HG03066 (cell line): ENCODE measurements at regions not wholly inside any gene's neighbourhood (a gene's known extent, or its start where the extent isn't known, plus 50 kb on each side); places are given as distances from the start of the nearest gene placed in this dataset.

ENCODE experiments used
- ATAC-seq: cut with Tn5 transposase; IDR thresholded peaks from one replicate; pipeline ENCODE4 v1.9.1; 2021; ENCODE audit warnings: low read depth; ENCODE audit not compliant: unreplicated experiment

DNA sequence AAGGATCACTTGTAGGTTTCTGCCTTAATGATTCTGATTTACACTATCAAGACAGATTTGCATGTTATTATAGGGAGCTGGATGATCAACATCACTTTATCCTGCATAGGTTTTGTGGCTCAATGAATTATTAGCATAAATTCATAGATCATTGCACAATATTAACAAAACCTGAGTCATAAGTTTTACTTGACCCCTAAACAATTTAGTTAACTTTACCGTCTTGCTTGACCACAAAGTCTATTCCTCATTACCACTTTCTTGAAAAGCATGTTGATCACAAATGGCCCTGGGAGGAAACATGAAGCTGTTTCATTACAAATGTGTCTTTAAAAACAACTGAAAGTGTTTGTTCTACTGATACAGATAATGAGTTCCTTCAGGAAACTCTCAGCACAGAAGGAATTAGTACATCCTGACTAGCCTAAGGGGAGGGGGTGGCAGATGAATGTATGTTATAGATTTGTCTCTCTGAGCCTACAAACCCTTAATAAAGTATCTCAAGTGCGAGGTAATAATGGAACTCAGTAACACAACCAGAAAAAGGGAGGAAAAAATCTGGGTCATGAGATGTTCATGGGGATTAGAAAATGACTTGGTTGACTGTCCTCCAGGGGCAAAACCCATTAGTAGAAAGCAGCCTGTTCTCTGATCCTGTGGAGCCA, 303.4 kb downstream of the PIK3C3 start:
- no peak for ATAC-seq

DNA sequence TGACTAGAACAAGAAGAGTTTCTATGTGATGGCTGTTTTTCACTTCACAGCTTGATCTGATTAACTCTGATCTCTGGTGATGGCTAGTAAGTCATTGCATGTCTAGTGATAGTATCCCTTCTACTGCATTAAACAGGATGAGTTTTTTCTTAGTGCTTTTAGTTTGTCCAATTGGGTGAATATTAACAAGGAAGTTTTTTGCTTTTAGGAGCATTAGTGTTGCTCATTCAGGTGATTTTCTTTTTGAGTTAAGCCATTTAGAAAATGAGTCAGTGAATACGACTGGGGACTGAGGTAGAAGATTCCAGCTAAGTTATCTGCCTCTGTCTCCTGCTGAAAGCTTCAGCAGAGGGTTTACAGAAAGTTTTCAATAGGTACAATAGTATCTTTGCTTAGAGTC, 306.7 kb downstream of the PIK3C3 start:
- no peak for ATAC-seq

DNA sequence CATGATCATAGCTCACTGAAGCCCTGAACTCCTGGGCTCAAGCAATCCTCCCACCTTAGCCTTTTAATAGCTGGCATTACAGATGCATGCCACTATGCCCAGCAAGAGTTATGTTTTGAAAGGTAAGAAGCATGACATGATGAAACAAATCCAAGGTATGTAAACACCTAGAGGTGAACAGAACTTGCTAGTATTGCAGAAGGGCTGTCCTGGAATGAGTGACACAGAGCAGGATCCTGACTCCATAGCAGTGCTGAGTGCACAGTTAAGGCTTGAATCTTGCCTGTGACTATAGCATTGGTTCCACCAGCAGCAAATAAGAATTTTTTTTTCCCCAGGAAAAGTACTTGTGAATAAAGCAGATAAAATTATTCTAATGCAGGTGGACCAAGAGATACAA, 309.5 kb downstream of the PIK3C3 start:
- ATAC-seq, result no peak

DNA sequence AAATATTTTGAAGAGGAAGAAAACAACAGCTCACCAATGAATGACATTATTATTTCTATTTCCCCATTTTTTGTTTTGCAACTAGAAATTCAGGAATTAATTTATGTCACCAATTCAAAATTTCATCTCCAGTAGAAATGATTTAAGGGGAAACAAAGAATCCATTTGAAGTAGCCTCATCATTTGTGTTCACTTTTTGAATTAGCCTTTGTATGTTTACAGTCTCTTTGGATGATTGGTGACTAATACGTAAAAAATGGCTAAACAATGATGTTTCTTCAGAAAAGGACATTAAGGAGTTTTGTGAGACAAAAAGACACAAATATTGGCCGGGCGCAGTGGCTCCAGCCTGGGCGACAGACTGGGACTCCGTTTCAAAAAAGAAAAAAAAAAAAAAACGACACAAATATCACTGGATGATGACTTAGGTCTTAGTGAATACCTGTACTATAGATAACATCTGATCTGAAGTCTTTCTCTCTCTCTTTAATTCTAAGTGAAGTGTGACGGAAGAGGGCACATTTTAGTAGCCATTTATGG, 313.2 kb downstream of the PIK3C3 start:
- ATAC-seq, result no peak

DNA sequence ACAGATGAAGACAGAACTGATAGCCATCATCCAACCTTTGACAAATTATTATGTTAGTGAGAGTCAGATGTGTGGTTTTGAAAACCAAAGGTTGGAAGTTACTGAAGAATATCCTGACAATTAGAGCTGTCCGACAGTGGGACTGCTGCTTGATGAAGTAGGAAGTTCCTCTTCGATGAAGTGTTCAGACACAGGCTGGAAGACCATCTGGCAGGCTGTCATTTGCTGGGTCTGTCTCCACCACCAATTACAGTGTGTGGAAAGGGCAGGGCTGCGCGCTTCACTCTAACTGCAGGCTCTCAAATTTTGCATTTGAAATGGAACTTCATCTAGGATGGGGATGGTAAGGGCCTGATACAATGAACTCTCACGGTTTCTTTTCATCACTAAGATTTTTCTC, 313.8 kb downstream of the PIK3C3 start:
- ATAC-seq, result no peak

DNA sequence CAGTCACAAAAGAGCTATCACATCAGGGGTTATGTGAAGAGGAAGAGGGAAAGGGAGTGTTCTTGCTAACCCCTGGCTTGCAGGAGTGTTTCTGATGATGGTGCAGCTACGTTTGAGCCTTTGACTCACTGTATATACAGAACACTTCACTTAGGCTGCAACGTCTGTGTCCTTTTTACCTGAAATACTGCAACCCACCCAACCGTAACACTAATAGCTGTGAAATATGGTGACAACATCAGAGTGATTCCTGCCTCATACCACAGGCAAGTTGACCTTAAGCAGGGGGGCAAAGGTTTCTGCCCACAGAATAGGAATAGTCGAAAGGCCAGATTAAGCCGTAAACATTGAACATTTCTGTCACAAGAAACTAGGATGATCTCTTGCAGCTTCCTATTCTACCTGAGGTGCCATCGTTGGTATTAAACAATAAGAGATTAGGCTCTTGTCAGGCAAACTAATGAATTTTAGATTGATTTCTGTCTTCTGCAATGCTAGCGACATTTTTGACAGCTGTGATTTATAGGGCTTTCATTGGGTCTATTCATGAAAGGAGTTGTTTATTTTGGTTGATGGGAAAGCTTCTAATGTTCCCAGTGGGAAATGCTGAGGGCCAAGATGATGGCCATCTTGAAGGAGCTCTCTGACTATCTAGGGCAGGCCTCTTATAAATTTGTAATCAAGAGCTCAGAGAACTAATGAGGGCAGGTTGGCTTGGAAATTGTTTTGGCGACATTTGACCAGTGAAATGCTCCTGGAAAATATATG, 316.8 kb downstream of the PIK3C3 start:
- ATAC-seq, result no peak

DNA sequence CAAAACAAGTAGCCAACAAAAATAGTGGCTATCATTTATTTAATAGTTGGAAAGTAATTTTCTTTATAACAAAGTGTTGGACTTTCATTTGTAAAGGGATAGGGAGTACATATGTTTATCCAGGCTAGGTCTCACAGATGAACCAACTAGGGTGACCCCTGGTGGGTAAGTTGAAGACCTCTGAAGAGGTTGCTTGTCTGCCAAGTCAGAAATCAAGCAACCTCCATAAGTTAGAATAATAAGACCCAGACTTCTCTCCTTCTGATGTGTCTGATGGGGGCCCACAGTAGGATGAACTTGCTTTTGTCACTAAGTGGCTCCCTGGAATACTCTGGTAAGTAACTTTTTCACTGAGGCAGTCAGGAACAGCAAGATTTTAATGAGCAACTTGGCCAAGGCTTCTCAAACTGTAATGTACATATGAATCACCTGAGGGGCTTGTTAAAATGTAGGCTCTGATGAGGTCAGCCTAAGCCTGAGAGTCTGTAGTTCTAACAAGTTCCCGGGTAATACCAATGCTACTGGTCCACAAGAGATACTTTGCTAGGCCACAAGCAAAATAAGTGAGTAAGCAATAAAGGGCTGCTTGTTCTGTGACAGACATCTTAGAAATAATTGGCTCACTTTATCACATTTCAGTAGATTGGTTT, 319.6 kb downstream of the PIK3C3 start:
- ATAC-seq, result no peak

DNA sequence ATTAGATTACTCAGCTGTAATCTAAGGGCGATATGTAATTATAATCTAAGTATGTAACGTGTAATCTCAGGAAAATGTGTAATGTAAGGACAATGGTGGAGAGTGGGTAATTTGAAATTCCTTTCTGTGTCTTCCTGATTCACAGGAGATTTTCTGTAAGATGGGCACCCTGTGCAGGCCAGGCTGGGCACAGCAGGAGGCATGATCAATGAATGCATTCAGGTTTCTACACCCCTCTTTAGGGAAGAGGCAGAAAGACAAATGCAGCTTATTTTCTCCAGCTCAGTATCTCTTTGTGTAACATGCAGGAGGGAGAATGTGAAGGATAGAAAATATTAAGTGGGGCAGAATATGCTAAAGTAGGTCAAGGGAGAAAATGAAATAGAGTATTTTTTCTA, 320.1 kb downstream of the PIK3C3 start:
- ATAC-seq, result no peak

GRCh38 chr18:42275949-42276730, 321.1 kb downstream of the PIK3C3 start:
- ATAC-seq, result no peak

- no peak for ATAC-seq
Measured at GRCh38 chr18:42281124-42281523, 326.1 kb downstream of the PIK3C3 start.

- ATAC-seq, result no peak
Measured at GRCh38 chr18:42281851-42282250, 326.8 kb downstream of the PIK3C3 start.

- ATAC-seq, result no peak
Measured at GRCh38 chr18:42287047-42287446, 332.0 kb downstream of the PIK3C3 start.

DNA sequence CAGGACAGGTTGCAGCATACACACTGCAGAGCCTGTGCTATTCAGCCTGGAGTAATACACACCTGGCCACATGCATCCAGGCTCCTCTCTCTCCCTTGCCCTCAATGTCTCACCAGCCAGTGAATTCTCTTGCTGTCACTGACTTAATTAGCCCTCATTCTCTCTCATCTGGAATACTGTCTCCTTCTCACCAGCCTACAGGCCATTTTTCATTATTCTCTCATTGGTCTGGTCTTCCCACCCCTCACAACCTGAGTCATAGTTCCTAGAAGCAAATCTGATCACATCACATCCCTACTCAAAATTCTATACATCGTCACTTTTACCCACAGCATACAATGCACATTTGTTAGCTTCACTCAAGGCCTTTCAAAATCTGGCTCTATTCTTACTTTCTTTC, 333.1 kb downstream of the PIK3C3 start:
- no peak for ATAC-seq

DNA sequence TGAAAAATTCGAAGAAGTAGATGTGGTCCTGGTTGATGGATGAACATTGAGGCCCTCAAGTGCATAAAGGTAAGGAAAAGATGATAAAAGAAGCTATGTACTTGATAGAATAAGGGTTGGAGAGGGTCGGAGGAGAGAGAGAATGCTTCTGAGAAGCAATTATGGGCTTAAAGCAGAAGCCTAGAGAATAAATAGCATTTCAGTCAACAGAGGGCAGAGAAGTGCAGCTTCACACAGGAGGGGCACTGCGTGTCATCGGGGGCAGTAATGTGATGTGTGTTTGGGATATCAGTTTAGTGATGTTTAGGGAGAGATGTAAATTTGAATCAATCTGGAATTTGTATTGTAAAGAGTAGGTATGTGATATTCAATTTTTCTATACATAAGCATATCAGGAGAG, 334.5 kb downstream of the PIK3C3 start:
- no peak for ATAC-seq

DNA sequence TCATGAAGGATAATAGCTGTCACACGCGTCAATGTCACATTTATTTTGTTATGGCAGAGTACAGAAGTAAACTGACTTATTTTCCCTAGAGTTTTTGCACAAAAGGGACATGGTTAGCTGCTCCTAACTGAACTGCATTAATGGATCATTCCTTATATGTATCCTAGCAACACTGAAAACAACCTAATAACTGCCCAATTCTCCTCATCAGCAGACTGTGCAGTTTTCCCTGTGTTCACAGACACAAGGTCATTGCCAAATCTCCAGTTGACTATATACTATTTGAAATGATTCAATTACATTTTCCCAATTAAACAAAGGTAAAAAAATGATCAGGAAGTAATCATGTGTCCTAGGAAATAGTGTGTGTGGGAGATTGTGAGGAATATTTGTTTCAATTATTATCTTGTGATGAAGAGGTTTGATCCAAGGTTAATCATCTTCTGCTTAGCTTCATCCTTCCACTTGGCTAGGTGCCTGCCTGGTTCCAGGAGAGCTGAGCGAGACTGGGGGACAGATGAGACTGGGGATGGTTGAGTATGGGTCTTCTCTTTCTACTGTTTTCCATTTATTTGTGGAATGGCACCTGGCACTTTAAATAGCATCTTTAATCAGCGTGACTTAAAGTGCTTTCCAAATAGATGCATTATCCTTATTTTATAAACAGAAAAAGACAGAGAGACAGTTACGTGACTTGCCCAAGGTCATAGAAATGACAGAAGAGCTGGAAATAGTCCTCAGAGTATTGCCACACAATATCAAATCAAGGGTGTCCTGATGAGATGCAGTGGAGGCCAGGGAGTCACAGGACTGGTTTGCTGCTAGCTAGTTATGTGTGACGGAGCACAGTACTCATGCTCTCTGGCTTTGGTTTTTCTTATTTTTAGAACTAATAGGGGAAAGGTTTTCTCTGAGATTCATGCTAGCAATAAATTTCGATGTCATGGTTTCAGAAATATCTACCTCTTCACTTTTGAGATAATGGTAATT, 335.6 kb downstream of the PIK3C3 start:
- ATAC-seq, result no peak

- ATAC-seq, result no peak
Measured at GRCh38 chr18:42292654-42293053, 337.6 kb downstream of the PIK3C3 start.

DNA sequence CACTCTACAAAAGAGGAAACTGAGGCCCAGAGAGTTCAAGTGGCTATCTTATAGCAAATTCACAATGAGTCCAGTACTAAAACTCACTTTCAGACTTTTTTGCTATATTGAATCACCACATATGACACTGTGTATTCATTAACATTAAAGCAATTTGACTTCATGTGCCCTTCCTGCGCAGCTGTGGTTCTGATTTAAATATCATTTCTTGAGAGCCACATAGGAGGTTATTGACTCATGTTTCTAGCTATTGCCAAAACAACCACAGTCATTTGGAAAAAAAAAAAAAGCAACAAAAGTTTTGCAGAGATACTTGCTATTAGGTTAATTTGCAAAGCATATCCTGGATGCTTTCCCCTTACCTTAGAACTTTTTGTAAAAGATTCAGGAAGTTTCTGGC, 341.2 kb downstream of the PIK3C3 start:
- no peak for ATAC-seq

GRCh38 chr18:42296723-42297122, 341.7 kb downstream of the PIK3C3 start:
- no peak for ATAC-seq
